MM.1S (cell line): ENCODE measurements at regions not wholly inside any gene's neighbourhood (a gene's known extent, or its start where the extent isn't known, plus 50 kb on each side); places are given as distances from the start of the nearest gene placed in this dataset.

Experiments used
- CTCF ChIP-seq: fragments of 300-600 bp; sonication (generic); IDR thresholded peaks from 2 replicates; pipeline ENCODE4 v1.5.1; 2016; ENCODE audit warnings: antibody characterized with exemption, low read length, mixed read lengths
- EZH2 ChIP-seq: fragments of 300-600 bp; sonication (generic); optimal IDR thresholded peaks from 2 replicates; pipeline ENCODE3; 2017; ENCODE audit warnings: low read depth, mild to moderate bottlenecking, antibody characterized with exemption, low read length, mixed read lengths

- TF ChIP-seq CTCF (no peak), EZH2 (no peak)
Measured at GRCh38 chr1:244242446-244242845, 191.4 kb downstream of the ZBTB18 start.
